H1 (cell line): ENCODE measurements at regions not wholly inside any gene's neighbourhood (a gene's known extent, or its start where the extent isn't known, plus 50 kb on each side); places are given as distances from the start of the nearest gene placed in this dataset.

ENCODE experiments used
- ATF3 ChIP-seq: IDR thresholded peaks from 2 replicates; pipeline ENCODE4 v1.6.1; 2011; ENCODE audit warnings: low read depth, mild to moderate bottlenecking, low read length; ENCODE audit not compliant: insufficient read depth
- BRCA1 ChIP-seq: IDR thresholded peaks from 2 replicates; pipeline ENCODE4 v1.6.1; 2012; ENCODE audit warnings: low read depth, low read length, improper control_type of control experiment
- CTCF ChIP-seq, 3 experiments: IDR thresholded peaks; 1 replicate in 2 of 3; 2 replicates in 1 of 3; pipeline versions ENCODE4 v1.5.1 to v1.6.1; 2011; ENCODE audit warnings: low read length in 3 of 3, mild to moderate bottlenecking in 3 of 3, inconsistent platforms in 2 of 3, low read depth in 1 of 3, moderate library complexity in 1 of 3; ENCODE audit not compliant: insufficient read depth in 1 of 3; ENCODE audit errors: control extremely low read depth in 1 of 3
- GTF2F1 ChIP-seq: IDR thresholded peaks from 2 replicates; pipeline ENCODE4 v1.6.1; 2012; ENCODE audit warnings: low read depth, low read length, improper control_type of control experiment, borderline replicate concordance
- JUND ChIP-seq: IDR thresholded peaks from 2 replicates; pipeline ENCODE4 v1.6.1; 2011; ENCODE audit warnings: mild to moderate bottlenecking, improper control_type of control experiment, low read length
- MAFK ChIP-seq: IDR thresholded peaks from 2 replicates; pipeline ENCODE4 v1.6.1; 2012; ENCODE audit warnings: low read depth, mild to moderate bottlenecking, improper control_type of control experiment, low read length
- PHF8 ChIP-seq: fragments of 200-600 bp; sonication (generic); conservative IDR thresholded peaks from 2 replicates; pipeline ENCODE4 v1.7.1; 2012; ENCODE audit warnings: low read depth, mild to moderate bottlenecking, inconsistent platforms, low read length, moderate library complexity
- POLR2A ChIP-seq, 2 experiments: IDR thresholded peaks; 1 replicate in 1 of 2; 2 replicates in 1 of 2; pipeline ENCODE4 v1.6.1; 2011; ENCODE audit warnings: low read depth in 2 of 2, low read length in 2 of 2, mild to moderate bottlenecking in 2 of 2; ENCODE audit errors: control extremely low read depth in 1 of 2
- SIRT6 ChIP-seq: IDR thresholded peaks from one replicate; pipeline ENCODE4 v1.7.1; 2012; ENCODE audit warnings: low read length, inconsistent platforms
- YY1 ChIP-seq: IDR thresholded peaks from 2 replicates; pipeline ENCODE4 v1.6.1; 2011; ENCODE audit warnings: low read depth, mild to moderate bottlenecking, low read length
- ZNF274 ChIP-seq: IDR thresholded peaks from 2 replicates; pipeline ENCODE4 v1.7.0; 2012; ENCODE audit warnings: low read length, borderline replicate concordance; ENCODE audit errors: extremely low read depth

GRCh38 chr3:159455741-159456181 is 532.9 kb upstream of the IL12A start:
- TF ChIP-seq JUND (no peak), CTCF (IDR thresholded peaks at IDR 0.05; ENCODE audit: control extremely low read depth in 1 of 3, insufficient read depth in 1 of 3, low read depth in 1 of 3, low read length in 3 of 3) (no peak), YY1 (no peak), ATF3 (no peak), MAFK (no peak), POLR2A (IDR thresholded peaks at IDR 0.05; ENCODE audit: control extremely low read depth in 1 of 2, low read depth in 2 of 2, low read length in 2 of 2) (no peak), ZNF274 (no peak), SIRT6 (no peak), BRCA1 (no peak), PHF8 (no peak), GTF2F1 (no peak)
